ENCODE measurements at regions not wholly inside any gene's neighbourhood (a gene's known extent, or its start where the extent isn't known, plus 50 kb on each side); places are given as distances from the start of the nearest gene placed in this dataset.

DNA sequence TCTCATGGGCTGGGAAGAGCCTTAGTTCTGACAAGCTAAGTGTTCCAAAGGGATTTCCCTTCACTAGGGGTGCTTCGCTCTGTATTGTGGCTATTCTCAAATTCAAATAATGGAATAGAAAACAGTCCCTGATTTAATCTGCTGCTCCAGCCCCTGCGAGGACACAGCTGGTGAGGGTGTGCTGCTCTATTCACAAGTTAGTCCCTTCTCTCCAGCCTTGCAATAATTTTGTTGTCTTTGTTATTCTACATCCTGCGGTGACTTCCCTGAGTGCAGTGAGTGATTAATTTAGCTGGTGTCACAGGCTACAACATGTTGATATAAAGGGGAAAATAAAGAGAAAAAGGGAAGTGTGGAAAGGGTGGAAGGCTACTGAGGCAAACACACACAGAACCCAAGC is 180.5 kb upstream of the VEPH1 start:
- TF ChIP-seq CTCF (IDR thresholded peaks at IDR 0.05; ENCODE audit: low read length) (no peak), EZH2 (IDR thresholded peaks at IDR 0.05; ENCODE audit: borderline replicate concordance, low read length) (no peak)
